KMS-11 (cell line): ENCODE measurements at regions not wholly inside any gene's neighbourhood (a gene's known extent, or its start where the extent isn't known, plus 50 kb on each side); places are given as distances from the start of the nearest gene placed in this dataset.

Source experiments
- H2AFZ ChIP-seq: fragments of 200-600 bp; sonication (generic); 2 replicates; pipeline ENCODE4 v1.6.1; 2016; ENCODE audit warnings: antibody characterized with exemption, mixed run types, low read depth
- H3K27ac ChIP-seq: fragments of 200-600 bp; sonication (generic); 2 replicates; pipeline ENCODE4 v1.6.1; 2016; ENCODE audit warnings: mild to moderate bottlenecking, mixed run types
- H3K27me3 ChIP-seq: fragments of 200-600 bp; sonication (generic); 2 replicates; pipeline ENCODE4 v1.6.1; 2017; ENCODE audit warnings: mild to moderate bottlenecking, low read depth, mixed run types, moderate library complexity; ENCODE audit not compliant: insufficient read depth
- H3K36me3 ChIP-seq: fragments of 200-600 bp; sonication (generic); 2 replicates; pipeline ENCODE4 v1.6.1; 2017; ENCODE audit warnings: mild to moderate bottlenecking, mixed run types; ENCODE audit not compliant: insufficient read depth
- H3K4me1 ChIP-seq: fragments of 200-600 bp; sonication (generic); 2 replicates; pipeline ENCODE4 v1.6.1; 2016; ENCODE audit warnings: mild to moderate bottlenecking, low read depth, mixed run types; ENCODE audit not compliant: poor library complexity, severe bottlenecking
- H3K4me2 ChIP-seq: fragments of 200-600 bp; sonication (generic); 2 replicates; pipeline ENCODE4 v1.7.0; 2016; ENCODE audit warnings: mild to moderate bottlenecking, mixed run types
- H3K4me3 ChIP-seq: fragments of 200-600 bp; sonication (generic); IDR thresholded peaks from 2 replicates; pipeline ENCODE4 v1.6.1; 2017; ENCODE audit warnings: low read depth, low read length, mixed read lengths; ENCODE audit not compliant: insufficient read depth
- H3K79me2 ChIP-seq: fragments of 200-600 bp; sonication (generic); 2 replicates; pipeline ENCODE4 v1.6.1; 2016; ENCODE audit warnings: low read depth, mixed run types; ENCODE audit not compliant: insufficient read depth
- H3K9ac ChIP-seq: fragments of 200-600 bp; sonication (generic); 2 replicates; pipeline ENCODE4 v1.6.1; 2016; ENCODE audit warnings: mild to moderate bottlenecking, mixed run types
- H4K20me1 ChIP-seq: fragments of 200-600 bp; sonication (generic); 2 replicates; pipeline ENCODE4 v1.6.1; 2016; ENCODE audit warnings: mild to moderate bottlenecking, mixed run types; ENCODE audit not compliant: insufficient read depth
- CTCF ChIP-seq: fragments of 200-600 bp; sonication (generic); conservative IDR thresholded peaks from 2 replicates; pipeline ENCODE4 v1.6.1; 2017; ENCODE audit warnings: low read depth, mild to moderate bottlenecking, antibody characterized with exemption, low read length, moderate library complexity, mixed read lengths

GRCh38 chr2:51218047-51218446, 186.1 kb upstream of the NRXN1 start:
- H3K36me3 ChIP-seq: no peaks in the 10 kb centered on the region
- TF ChIP-seq CTCF: no peak
- H3K79me2 ChIP-seq: no peaks in the 10 kb centered on the region

GRCh38 chr2:51213826-51214225, 181.9 kb upstream of the NRXN1 start:
- no peak for TF ChIP-seq CTCF

More at GRCh38 chr2:51218047-51218446, 186.1 kb upstream of the NRXN1 start:
- H3K27me3 ChIP-seq: no peaks in the 10 kb centered on the region
- H2AFZ ChIP-seq: no peak overlapping the region
- no peak overlapping the region for H3K4me3 ChIP-seq
- no peak overlapping the region for H3K27ac ChIP-seq
- no peak overlapping the region for H3K4me2 ChIP-seq
- no peak overlapping the region for H3K9ac ChIP-seq
- no peaks in the 10 kb centered on the region for H3K4me1 ChIP-seq
- no peaks in the 10 kb centered on the region for H4K20me1 ChIP-seq

GRCh38 chr2:51212374-51212773, 180.4 kb upstream of the NRXN1 start:
- Histone ChIP-seq H2AFZ (no peak overlapping the region), H3K36me3 (no peaks in the 10 kb centered on the region), H3K4me2 (no peak overlapping the region), H3K27me3 (no peaks in the 10 kb centered on the region), H3K4me3 (no peak overlapping the region), H3K4me1 (no peaks in the 10 kb centered on the region), H3K79me2 (no peaks in the 10 kb centered on the region), H3K9ac (no peak overlapping the region), H4K20me1 (no peaks in the 10 kb centered on the region), H3K27ac (no peak overlapping the region)
- TF ChIP-seq CTCF: no peak

More at GRCh38 chr2:51213826-51214225, 181.9 kb upstream of the NRXN1 start:
- H4K20me1 ChIP-seq: no peaks in the 10 kb centered on the region
- no peaks in the 10 kb centered on the region for H3K4me1 ChIP-seq
- H2AFZ ChIP-seq: no peak overlapping the region
- no peak overlapping the region for H3K9ac ChIP-seq
- H3K27ac ChIP-seq: no peak overlapping the region
- no peak overlapping the region for H3K4me3 ChIP-seq
- no peaks in the 10 kb centered on the region for H3K79me2 ChIP-seq
- H3K36me3 ChIP-seq: no peaks in the 10 kb centered on the region
- no peaks in the 10 kb centered on the region for H3K27me3 ChIP-seq
- H3K4me2 ChIP-seq: no peak overlapping the region

GRCh38 chr2:51208521-51208920, 176.6 kb upstream of the NRXN1 start:
- H3K4me3 ChIP-seq: no peak overlapping the region
- H3K4me2 ChIP-seq: no peak overlapping the region
- H3K36me3 ChIP-seq: no peaks in the 10 kb centered on the region
- no peaks in the 10 kb centered on the region for H3K27me3 ChIP-seq
- H3K79me2 ChIP-seq: no peaks in the 10 kb centered on the region
- H3K4me1 ChIP-seq: no peaks in the 10 kb centered on the region
- H3K9ac ChIP-seq: no peak overlapping the region
- no peak overlapping the region for H2AFZ ChIP-seq
- no peak for TF ChIP-seq CTCF
- H4K20me1 ChIP-seq: no peaks in the 10 kb centered on the region
- H3K27ac ChIP-seq: no peak overlapping the region
